ENCODE measurements at regions not wholly inside any gene's neighbourhood (a gene's known extent, or its start where the extent isn't known, plus 50 kb on each side); places are given as distances from the start of the nearest gene placed in this dataset.

DNA sequence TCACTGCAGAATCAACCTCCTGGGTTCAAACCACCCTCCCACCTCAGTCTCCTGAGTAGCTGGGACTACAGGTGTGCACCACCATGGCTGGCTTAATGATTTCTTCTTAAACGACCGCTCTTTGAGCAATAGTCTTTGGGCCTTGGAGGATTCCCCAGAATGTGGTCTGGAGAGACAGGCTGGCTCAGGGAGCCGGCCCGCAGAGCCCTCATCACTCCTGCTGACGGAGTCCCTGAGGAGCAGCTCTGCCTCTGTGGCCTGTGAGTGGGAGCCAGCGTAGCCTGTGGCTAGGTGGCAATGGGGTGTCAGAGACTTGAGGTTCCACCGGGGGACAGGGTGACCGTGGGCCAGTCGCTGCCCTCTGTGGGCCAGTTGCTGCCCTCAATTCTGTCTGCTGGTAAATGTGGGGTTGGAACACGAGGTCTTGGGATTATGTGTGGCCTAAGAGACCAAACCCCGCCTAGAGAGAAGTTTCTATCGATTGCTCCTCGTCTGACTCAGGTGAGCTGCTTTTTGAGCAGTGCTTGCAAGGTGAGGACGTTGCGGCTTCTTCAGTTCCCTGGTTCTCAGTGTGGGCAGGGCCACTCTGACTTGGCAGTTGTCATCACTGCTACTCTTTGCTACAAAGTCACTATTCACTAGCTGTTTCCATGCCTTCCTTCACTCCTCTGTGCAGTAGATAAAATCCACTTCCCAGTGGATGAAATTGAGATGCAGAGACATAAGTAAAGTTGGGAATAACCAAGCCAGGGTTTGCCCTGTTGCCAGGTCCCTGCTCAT lies 124.8 kb upstream of the NECTIN1 start:
- DNase-seq (ENCODE audit: low read depth) = no peak

GRCh38 chr11:119852741-119853140 lies 123.7 kb upstream of the NECTIN1 start:
- no peak for DNase-seq (ENCODE audit: low read depth)

DNA sequence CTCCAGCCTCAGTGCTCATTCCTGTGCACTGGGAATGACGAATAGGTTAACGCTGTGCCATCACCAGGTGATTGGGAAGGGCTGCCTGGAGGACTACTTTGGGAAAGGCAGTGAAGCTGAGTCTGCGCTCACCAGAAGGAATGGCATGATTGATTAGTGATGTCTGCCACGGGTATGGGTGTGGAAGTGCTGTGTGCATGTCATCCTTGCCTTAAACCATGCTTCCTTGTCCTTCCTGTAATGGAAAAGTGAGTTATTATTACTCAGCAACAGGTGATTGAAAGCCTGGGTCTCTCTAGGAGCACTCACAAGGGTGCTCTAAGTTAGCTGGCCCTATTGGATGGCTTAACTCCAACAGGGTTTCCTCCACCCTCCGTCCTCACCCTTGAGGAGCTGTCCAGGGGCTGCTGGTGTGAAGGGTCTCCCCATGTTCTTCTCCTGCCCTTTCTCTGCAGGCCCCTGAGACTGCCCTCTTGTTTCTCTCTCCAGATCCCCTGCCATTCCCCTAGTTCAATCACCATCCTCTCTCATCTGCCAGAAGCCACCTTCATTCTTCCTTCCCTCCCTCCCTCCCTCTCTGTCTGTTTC lies 121.9 kb upstream of the NECTIN1 start:
- no peak for DNase-seq (ENCODE audit: low read depth)

GRCh38 chr11:119849872-119850271 lies 120.9 kb upstream of the NECTIN1 start:
- DNase-seq (ENCODE audit: low read depth) = no peak

GRCh38 chr11:119847853-119848252 lies 118.9 kb upstream of the NECTIN1 start:
- DNase-seq (ENCODE audit: low read depth) = no peak

DNA sequence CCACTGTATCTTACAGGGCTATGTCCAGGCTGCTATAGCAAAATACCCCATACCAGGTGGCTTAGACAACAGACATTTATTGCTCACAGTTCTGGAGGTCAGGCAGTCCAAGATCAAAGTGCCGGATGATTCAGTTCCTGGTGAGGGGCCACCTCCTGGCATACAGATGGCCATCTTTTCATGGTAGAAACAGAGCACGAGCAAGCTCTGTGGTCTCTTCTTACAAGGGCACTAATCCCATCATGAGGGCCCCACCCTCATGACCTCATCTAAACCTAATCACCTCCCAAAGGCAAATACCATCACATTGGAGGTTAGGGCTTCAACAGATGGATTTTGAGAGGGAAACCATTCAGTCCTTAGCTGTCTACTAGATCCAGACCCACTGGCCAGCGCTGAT lies 117.4 kb upstream of the NECTIN1 start:
- DNase-seq (ENCODE audit: low read depth) = no peak

DNA sequence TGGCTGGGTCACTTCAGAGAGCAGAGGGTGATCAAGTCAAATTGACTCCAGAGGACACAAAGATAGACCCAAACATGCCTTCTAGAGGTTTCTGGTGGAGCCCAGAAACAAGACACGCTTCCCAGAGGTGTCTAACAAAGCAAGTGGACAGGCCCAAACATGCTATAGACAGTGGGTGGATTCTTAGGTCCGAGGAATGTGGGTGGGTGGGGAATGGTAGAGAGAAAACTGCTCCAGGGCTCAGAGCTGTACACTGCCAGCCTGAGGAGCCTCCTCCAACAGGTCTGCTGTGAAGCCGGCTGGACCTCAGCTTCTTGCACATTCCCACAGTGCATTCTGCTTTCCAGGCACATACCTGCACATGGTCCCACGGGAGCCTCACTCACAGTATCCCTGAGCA lies 116.8 kb upstream of the NECTIN1 start:
- DNase-seq (ENCODE audit: low read depth) = no peak

DNA sequence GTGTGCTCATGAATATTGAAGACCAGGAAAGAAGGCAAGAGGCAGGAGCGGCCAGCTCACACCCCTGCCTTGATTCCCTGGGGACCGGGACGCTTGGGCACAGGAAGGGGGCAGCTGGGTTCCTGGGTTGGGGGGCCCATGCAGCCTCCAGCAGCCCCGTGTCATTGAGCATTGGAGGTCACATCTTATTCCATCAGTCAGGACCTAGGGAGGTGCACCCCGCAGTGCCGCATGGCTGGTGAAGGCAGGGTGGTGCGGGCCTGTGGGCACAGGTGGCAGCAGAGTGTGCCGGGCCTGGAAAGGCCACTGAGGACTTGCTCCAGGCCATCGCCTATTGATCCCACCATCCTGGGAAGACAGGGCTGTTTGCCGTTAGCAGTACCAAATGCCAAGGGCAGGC lies 116.3 kb upstream of the NECTIN1 start:
- DNase-seq (ENCODE audit: low read depth) = no peak

- DNase-seq (ENCODE audit: low read depth) = no peak
These were observed 115.8 kb upstream of the NECTIN1 start for GRCh38 chr11:119844808-119845207.

GRCh38 chr11:119843877-119844276 lies 114.9 kb upstream of the NECTIN1 start:
- no peak for DNase-seq (ENCODE audit: low read depth)

DNA sequence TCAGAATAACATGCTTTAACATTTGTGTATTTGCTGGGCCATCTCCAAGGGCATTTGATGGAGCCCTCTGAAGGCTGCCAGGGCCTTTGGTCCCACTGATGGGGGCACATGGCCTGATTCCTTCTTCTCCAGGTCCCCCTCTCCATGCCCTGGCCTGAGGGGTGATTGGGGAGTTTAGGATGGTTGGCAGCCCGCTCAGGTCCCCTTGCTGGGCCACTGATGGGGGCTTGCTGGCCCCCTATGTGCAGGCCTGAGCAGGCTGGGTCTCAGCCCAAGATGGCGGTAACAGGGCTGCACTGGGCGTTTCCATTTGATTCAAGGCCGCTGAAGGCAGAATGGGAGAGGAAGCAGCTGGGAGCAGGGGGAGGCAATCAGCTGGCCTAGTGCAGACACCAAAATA lies 113.7 kb upstream of the NECTIN1 start:
- no peak for DNase-seq (ENCODE audit: low read depth)

GRCh38 chr11:119839476-119840133 lies 110.6 kb upstream of the NECTIN1 start:
- DNase-seq (ENCODE audit: low read depth) = no peak

DNA sequence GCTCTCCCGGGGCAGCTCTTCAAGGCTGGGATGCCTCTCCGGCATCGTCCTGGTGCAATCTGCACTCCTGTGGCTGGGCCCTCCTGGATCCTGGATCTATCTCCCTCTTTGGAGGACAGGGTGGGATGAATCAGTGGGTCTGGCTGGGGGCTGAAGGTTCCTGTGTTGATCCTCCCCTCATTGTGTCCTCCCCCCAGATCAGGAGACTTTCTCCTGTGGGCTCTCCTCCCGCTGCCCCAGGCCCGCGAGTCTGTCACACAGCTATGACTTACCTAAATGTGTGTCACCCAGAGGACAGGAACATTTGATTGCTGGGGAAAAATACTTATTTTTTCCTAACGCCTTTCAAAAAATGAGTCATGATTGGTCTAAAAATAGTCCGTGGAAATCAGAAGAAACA lies 106.8 kb upstream of the NECTIN1 start:
- DNase-seq (ENCODE audit: low read depth) = no peak

DNA sequence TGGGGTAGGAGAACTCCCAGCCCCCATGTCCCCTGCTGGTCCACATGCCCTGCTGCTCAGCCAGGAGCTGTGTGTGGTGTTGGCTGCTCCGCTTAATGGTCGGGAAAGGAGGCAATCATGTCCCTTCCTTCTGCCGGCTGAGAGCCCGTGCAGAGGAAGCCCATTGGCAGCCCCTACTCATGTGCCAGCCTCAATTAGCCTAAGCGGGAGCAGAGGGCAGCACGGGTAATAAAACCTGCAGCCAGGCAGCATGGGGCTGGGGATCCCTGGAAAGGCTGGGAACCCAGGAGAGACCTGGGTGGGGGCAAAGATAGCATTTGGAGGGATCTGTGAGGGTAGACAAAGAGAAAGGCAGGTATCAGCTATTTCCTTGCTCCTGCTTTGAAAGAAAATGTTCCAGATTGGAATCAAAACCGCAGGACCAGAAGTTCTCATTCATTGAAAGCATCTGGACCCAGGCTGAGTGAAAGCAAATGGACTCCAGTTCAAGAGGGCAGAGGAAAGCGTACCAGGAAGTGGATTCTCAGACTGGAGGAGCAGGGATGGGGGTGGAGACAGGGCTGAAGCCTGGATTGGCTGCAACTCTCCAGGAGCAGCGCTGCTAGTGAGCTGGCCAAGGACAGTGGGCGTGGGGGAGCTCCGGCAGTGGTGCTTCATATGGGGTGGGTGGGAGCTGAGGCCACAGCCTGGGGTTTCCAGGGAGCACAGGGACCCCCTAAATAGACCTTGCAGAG lies 103.4 kb upstream of the NECTIN1 start:
- peak; percentile 51 for DNase-seq (ENCODE audit: low read depth)

DNA sequence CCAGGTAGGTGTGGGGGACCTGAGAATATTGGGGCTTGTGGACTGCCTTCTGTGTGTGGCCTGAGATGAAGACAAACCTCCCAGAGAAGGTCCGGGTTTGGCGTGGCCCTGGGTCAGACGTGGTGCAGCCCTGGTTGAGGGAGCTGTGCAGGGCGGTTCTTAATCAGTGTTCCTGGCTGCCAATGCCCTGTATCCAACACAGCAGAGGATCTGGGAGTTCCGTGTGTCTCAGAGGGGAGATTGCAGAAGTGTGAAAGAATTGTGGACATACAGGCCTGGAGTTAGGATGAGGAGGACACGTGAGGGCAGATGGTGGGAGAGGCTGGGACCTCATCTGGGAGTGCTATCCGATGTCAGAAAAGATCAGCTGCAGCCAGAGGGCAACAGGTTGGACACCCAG lies 102.0 kb upstream of the NECTIN1 start:
- no peak for DNase-seq (ENCODE audit: low read depth)

- no peak for DNase-seq (ENCODE audit: low read depth)
These were observed 101.4 kb upstream of the NECTIN1 start for GRCh38 chr11:119830400-119830799.

GRCh38 chr11:119829402-119829801 lies 100.4 kb upstream of the NECTIN1 start:
- DNase-seq (ENCODE audit: low read depth) = no peak

DNA sequence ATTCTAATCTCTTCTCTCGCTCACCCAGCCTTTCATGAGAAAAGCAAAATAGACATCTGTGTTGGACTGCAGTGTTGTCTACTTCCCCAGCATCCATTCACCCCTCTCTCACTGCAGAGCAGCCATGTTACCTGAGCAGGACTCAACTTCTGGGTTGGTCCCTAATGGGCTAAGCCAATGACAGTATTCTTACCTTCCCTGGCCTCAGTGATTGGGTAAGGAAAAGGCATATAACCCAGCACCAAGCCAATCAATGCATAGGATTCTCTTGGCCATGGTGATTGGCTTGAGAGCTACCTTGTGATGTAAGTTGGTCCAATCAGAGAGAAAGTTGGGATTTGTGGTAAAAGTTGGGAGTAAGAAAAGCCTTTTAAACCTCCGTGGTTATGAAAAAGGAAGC lies 99.8 kb upstream of the NECTIN1 start:
- no peak for DNase-seq (ENCODE audit: low read depth)

- no peak for DNase-seq (ENCODE audit: low read depth)
These were observed 99.0 kb upstream of the NECTIN1 start for GRCh38 chr11:119828006-119828405.

GRCh38 chr11:119827113-119827512 lies 98.1 kb upstream of the NECTIN1 start:
- no peak for DNase-seq (ENCODE audit: low read depth)

- no peak for DNase-seq (ENCODE audit: low read depth)
These were observed 94.1 kb upstream of the NECTIN1 start for GRCh38 chr11:119823077-119823476.

DNA sequence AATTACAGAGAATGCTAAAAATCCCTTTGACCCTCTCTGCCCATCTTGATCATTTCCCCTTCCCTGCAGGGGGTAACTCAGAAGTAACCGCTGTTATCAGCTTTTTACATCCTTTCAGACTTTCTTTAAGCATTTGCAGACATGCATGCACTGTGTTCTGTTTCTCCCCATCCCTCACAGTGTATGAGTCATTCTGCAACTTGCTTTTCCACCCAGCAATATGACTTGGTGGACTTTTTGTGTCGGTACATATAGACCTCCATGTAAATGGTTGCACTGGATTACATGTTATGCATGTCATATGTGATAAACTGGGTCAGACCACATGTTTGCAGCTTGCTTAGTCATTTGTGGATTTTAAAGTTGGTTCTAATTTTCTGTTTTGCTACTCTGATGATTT lies 87.7 kb upstream of the NECTIN1 start:
- no peak for DNase-seq (ENCODE audit: low read depth)

DNA sequence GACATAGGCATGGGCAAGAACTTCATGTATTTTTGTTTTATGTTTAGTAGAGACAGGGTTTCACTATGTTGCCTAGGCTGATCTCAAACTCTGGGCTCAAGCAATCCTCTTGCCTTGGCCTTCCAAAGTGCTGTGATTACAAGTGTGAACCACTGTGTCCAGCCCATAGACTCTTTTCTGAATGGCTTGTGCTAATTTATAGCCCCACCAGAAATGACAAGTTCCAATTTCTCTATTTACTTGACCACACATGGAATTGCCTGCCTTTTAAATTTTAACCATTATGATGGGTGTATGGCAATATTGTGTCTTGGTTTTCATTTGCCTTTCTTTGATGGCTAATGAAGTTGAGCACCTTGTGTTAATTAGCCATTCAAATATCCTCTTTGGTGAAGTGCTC lies 85.8 kb upstream of the NECTIN1 start:
- no peak for DNase-seq (ENCODE audit: low read depth)
